Erythroblast (primary cell): ENCODE measurements at regions not wholly inside any gene's neighbourhood (a gene's known extent, or its start where the extent isn't known, plus 50 kb on each side); places are given as distances from the start of the nearest gene placed in this dataset.

Source experiments
- GATA1 ChIP-seq: IDR thresholded peaks from 2 replicates; pipeline ENCODE4 v1.6.1; 2011; ENCODE audit warnings: low read depth, mild to moderate bottlenecking, control low read depth, low read length, moderate library complexity
- POLR2A ChIP-seq: IDR thresholded peaks from 2 replicates; pipeline ENCODE4 v1.6.1; 2011; ENCODE audit warnings: mild to moderate bottlenecking, low read length

- TF ChIP-seq POLR2A (no peak), GATA1 (no peak)
Measured at GRCh38 chr1:191222206-191222605, 744.5 kb upstream of the BRINP3 start.
